ENCODE measurements at regions not wholly inside any gene's neighbourhood (a gene's known extent, or its start where the extent isn't known, plus 50 kb on each side); places are given as distances from the start of the nearest gene placed in this dataset.
"Not testable (repeated sequence)": the region's sequence is repeated elsewhere in the genome, so short reads cannot be mapped to it uniquely, and the experiment has no call there.

DNA sequence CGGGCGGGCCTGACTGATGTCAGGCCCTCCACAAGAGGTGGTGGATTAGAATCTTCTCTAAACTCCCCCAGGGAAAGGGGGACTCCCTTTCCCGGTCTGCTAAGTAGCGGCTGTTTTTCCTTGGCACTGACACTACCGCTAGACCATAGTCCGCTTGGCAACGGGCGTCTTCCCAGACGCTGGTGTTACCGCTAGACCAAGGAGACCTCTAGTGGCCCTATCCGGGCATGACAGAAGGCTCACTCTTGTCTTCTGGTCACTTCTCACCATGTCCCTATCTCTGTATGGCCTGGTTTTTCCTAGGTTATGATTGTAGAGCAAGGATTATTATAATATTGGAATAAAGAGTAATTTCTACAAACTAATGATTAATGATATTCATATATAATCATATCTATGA is 318.2 kb upstream of the DKK2 start:
- TF ChIP-seq, protein P1, sequence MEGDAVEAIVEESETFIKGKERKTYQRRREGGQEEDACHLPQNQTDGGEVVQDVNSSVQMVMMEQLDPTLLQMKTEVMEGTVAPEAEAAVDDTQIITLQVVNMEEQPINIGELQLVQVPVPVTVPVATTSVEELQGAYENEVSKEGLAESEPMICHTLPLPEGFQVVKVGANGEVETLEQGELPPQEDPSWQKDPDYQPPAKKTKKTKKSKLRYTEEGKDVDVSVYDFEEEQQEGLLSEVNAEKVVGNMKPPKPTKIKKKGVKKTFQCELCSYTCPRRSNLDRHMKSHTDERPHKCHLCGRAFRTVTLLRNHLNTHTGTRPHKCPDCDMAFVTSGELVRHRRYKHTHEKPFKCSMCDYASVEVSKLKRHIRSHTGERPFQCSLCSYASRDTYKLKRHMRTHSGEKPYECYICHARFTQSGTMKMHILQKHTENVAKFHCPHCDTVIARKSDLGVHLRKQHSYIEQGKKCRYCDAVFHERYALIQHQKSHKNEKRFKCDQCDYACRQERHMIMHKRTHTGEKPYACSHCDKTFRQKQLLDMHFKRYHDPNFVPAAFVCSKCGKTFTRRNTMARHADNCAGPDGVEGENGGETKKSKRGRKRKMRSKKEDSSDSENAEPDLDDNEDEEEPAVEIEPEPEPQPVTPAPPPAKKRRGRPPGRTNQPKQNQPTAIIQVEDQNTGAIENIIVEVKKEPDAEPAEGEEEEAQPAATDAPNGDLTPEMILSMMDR (IDR thresholded peaks at IDR 0.05), result not testable (repeated sequence)
- TF ChIP-seq EZH2 (IDR thresholded peaks at IDR 0.05; ENCODE audit: borderline replicate concordance, insufficient read depth, low read depth, low read length, poor library complexity, severe bottlenecking), result not testable (repeated sequence)

All from B cell (primary cell).